ENCODE measurements at regions not wholly inside any gene's neighbourhood (a gene's known extent, or its start where the extent isn't known, plus 50 kb on each side); places are given as distances from the start of the nearest gene placed in this dataset.

DNA sequence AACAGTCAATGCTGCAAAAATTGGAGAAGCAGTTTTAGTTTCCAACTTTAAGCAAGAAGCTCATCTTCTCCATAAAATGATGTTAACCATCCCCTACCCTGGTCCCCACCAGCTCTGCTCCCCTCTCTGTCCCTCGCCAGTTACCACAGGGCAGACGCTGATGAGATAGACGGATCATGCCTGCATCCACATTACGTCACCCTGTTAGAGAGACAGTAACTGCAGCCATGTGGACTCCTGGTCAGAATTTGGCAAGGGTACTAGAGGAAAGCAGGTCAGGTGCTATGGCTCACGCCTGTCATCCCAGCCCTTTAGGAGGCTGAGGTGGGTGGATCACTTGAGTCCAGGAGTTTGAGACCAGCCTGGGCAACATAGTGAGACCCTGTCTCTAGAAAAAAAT, 81.9 kb upstream of the FZD8 start:
- no peak overlapping the region for H3K4me3 ChIP-seq (replicated peaks; ENCODE audit: low read depth, low read length)
- TF ChIP-seq, protein P1, sequence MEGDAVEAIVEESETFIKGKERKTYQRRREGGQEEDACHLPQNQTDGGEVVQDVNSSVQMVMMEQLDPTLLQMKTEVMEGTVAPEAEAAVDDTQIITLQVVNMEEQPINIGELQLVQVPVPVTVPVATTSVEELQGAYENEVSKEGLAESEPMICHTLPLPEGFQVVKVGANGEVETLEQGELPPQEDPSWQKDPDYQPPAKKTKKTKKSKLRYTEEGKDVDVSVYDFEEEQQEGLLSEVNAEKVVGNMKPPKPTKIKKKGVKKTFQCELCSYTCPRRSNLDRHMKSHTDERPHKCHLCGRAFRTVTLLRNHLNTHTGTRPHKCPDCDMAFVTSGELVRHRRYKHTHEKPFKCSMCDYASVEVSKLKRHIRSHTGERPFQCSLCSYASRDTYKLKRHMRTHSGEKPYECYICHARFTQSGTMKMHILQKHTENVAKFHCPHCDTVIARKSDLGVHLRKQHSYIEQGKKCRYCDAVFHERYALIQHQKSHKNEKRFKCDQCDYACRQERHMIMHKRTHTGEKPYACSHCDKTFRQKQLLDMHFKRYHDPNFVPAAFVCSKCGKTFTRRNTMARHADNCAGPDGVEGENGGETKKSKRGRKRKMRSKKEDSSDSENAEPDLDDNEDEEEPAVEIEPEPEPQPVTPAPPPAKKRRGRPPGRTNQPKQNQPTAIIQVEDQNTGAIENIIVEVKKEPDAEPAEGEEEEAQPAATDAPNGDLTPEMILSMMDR (IDR thresholded peaks at IDR 0.05; ENCODE audit: low read length, missing control alignments), result no peak
- no peak for DNase-seq (ENCODE audit: low read depth)

DNA sequence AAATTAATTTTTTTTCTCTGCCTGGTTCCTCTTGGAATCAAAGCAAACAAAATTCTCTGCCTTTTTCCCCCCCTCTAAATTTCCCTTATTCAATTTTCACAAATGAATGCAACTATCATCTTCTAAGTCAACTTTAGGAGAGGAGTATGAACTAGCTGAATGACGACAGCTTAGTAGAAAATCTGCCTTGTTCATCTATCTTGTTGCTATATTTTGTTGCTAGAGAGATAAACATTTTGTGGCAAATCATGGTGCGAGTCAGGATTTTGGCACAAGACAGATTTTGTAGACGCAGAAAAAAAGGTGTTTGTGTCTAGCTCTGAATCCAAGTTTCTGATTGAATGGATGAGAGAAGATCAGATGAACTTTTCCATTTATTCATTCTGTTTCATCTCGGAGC, 81.0 kb upstream of the FZD8 start:
- DNase-seq (ENCODE audit: low read depth), result no peak
- H3K4me3 ChIP-seq (replicated peaks; ENCODE audit: low read depth, low read length), result no peak overlapping the region
- TF ChIP-seq, protein P1 (IDR thresholded peaks at IDR 0.05; ENCODE audit: low read length, missing control alignments), result no peak

DNA sequence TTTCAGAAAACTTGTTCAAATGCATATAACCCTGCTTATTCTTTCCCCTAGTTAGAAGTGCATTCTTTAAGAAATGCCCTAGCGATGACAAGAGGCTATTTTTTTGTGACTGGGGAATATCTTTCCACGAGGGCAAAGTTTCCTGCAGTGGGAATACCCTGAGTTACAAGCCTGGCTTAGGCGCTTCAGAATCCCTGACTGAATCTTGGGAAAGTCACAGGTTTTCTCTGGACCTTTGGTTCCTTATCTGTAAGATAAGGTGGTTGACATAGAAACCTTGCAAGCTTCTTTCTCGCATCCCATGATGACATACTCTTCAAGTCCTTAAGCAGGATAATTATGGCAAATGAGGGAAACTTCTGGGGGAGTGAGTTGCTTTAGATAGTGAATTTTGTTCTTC, 80.5 kb upstream of the FZD8 start:
- TF ChIP-seq, protein P1 (IDR thresholded peaks at IDR 0.05; ENCODE audit: low read length, missing control alignments), result no peak
- no peak overlapping the region for H3K4me3 ChIP-seq (replicated peaks; ENCODE audit: low read depth, low read length)
- DNase-seq (ENCODE audit: low read depth), result no peak

DNA sequence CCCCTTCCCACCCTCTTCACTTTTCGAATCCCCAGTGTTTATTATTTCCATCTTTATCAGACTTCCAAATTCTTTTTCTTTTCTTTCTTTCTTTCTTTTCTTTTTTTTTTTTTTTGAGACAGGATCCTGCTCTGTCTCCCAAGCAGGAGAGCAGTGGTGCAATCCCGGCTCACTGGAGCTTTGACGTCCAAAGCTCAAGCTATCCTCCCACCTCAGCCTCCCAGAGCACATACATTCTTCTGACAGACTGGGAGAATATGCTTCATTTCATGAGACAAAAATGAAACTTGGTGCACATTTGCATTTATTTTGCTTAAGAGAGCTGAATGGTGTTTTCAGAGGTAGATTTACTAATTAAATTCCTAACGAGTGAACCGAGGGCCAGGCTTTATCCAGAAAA, 80.1 kb upstream of the FZD8 start:
- peak; percentile 27 for DNase-seq (ENCODE audit: low read depth)
- TF ChIP-seq, protein P1 (IDR thresholded peaks at IDR 0.05; ENCODE audit: low read length, missing control alignments), result no peak
- no peak overlapping the region for H3K4me3 ChIP-seq (replicated peaks; ENCODE audit: low read depth, low read length)

DNA sequence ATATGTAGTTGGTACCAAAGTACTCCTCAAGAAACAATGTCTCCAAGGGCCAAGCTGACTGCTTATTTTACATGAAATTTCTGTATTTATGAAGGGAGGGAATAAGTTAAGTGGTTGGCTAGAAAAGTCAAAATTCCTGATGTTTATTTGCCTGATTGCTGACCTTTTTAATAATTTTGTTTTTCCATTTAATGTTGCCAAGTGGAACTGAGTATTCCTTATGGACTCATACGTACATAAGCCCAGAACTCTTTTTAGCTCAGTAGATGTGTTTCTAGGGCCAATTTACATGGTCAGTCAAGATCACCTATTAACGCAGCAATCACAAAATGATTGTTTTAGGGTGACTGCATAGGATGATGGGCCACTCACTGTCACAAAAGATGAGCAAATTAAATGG, 78.3 kb upstream of the FZD8 start:
- no peak overlapping the region for H3K4me3 ChIP-seq (replicated peaks; ENCODE audit: low read depth, low read length)
- no peak for DNase-seq (ENCODE audit: low read depth)
- TF ChIP-seq, protein P1 (IDR thresholded peaks at IDR 0.05; ENCODE audit: low read length, missing control alignments), result no peak

DNA sequence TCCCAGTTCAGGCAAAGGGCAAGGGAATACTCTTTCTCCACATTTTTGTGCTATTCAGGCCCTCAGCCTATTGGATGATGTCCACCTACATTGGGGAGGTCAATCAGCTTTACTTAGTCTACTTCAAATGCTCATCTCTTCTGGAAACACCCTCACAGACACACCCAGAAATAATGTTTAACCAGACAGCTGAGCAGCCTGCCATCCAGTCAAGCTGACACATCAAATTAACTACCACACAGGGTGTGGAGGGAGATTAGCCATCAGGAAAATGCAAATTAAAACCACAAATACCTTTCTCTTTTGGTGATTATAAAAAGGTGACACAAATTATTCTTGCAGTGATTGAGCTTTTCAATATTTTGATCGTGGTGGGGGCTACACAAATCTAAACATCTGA, 74.7 kb upstream of the FZD8 start:
- H3K4me3 ChIP-seq (replicated peaks; ENCODE audit: low read depth, low read length), result no peak overlapping the region
- no peak for DNase-seq (ENCODE audit: low read depth)
- TF ChIP-seq, protein P1 (IDR thresholded peaks at IDR 0.05; ENCODE audit: low read length, missing control alignments), result no peak

DNA sequence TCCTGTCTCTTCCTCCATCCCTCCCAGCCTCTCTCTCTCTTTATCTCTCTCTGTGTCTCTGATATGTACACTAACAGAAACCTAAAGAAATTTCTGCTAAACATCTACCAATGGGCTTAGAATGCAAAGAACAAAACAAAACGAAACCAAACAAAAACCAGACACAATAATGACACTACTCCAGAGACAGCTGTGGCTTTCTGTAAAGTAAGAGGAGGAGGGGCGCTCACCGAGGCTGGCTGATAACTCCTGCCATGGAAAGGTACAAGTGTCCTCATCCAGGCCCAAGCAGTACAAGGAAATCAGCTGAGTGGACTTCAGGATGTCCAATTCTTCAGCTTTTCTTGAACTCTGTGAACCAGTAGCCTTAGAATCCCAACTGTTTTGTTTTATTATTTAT, 70.4 kb upstream of the FZD8 start:
- TF ChIP-seq, protein P1 (IDR thresholded peaks at IDR 0.05; ENCODE audit: low read length, missing control alignments), result no peak
- no peak for DNase-seq (ENCODE audit: low read depth)
- no peak overlapping the region for H3K4me3 ChIP-seq (replicated peaks; ENCODE audit: low read depth, low read length)
